H1 (cell line): ENCODE measurements at regions not wholly inside any gene's neighbourhood (a gene's known extent, or its start where the extent isn't known, plus 50 kb on each side); places are given as distances from the start of the nearest gene placed in this dataset.

ENCODE experiments used
- CTCF ChIA-PET: fragments of 300-600 bp; sonication (Branson Sonifier 250); formaldehyde crosslinking; loops from one replicate; lab custom pipeline; 2021; ENCODE audit not compliant: partially characterized antibody; lab: Charles Lee
- POLR2A ChIA-PET: fragments of 300-600 bp; sonication (Branson Sonifier 250); formaldehyde crosslinking; loops from one replicate; lab custom pipeline; 2021; ENCODE audit warnings: inconsistent platforms; ENCODE audit not compliant: partially characterized antibody; lab: Charles Lee
- DNase-seq, 2 experiments: peaks; one replicate each; pipeline versions ENCODE4 v3.0.0 to v3.0.0-alpha.2; 2010 to 2022; ENCODE audit warnings: low spot score in 2 of 2, low read depth in 1 of 2, mixed read lengths in 1 of 2
- FAIRE-seq: peaks from 2 replicates; lab custom pipeline; 2011; peaks lifted over from hg19 to GRCh38; lab: Jason Lieb, UNC
- H2AFZ ChIP-seq: 2 replicates; pipeline ENCODE4 v1.8.1; 2012; ENCODE audit warnings: low read length, inconsistent platforms
- H2AK5ac ChIP-seq: 2 replicates; pipeline ENCODE4 v1.6.1; 2013; ENCODE audit warnings: low read depth, low read length
- H2BK120ac ChIP-seq: replicated peaks from 2 replicates; pipeline ENCODE3; 2013; ENCODE audit warnings: low read depth, low read length, inconsistent platforms
- H2BK12ac ChIP-seq: 2 replicates; pipeline ENCODE4 v1.6.1; 2013; ENCODE audit warnings: low read depth, low read length
- H2BK15ac ChIP-seq: 2 replicates; pipeline ENCODE4 v1.6.1; 2013; ENCODE audit warnings: low read length
- H2BK20ac ChIP-seq: 2 replicates; pipeline ENCODE4 v1.6.1; 2013; ENCODE audit warnings: low read length
- H2BK5ac ChIP-seq: 2 replicates; pipeline ENCODE4 v1.6.1; 2013; ENCODE audit warnings: low read depth, low read length
- H3K14ac ChIP-seq: 2 replicates; pipeline ENCODE4 v1.6.1; 2013; ENCODE audit warnings: inconsistent platforms; ENCODE audit not compliant: insufficient read length
- H3K18ac ChIP-seq: 2 replicates; pipeline ENCODE4 v1.6.1; 2013; ENCODE audit warnings: low read length; ENCODE audit errors: extremely low read depth
- H3K23ac ChIP-seq: 2 replicates; pipeline ENCODE4 v1.6.1; 2013; ENCODE audit warnings: inconsistent platforms; ENCODE audit not compliant: insufficient read length
- H3K23me2 ChIP-seq: 2 replicates; pipeline ENCODE4 v1.6.1; 2013; ENCODE audit warnings: low read depth, low read length
- H3K27ac ChIP-seq: 2 replicates; pipeline ENCODE4 v1.6.1; 2011; ENCODE audit warnings: low read depth, low read length, inconsistent platforms
- H3K27me3 ChIP-seq, 4 experiments: replicated peaks in 1 of 4; 1 replicate in 1 of 4; 2 replicates in 3 of 4; pipeline versions ENCODE4 v1.6.1 to v1.8.1; 2011 to 2013; ENCODE audit warnings: low read length in 3 of 4, mild to moderate bottlenecking in 3 of 4, inconsistent platforms in 2 of 4, mixed read lengths in 2 of 4, moderate library complexity in 1 of 4; ENCODE audit not compliant: control insufficient read depth in 3 of 4, insufficient read depth in 3 of 4; ENCODE audit errors: extremely low read depth in 1 of 4
- H3K36me3 ChIP-seq, 4 experiments: 2 replicates each; pipeline versions ENCODE4 v1.6.1 to v1.8.1; 2011 to 2013; ENCODE audit warnings: mild to moderate bottlenecking in 4 of 4, low read length in 3 of 4, moderate library complexity in 2 of 4, control low read depth in 1 of 4, inconsistent platforms in 1 of 4; ENCODE audit not compliant: insufficient read depth in 4 of 4, control insufficient read depth in 2 of 4
- H3K4ac ChIP-seq: replicated peaks from 2 replicates; pipeline ENCODE3; 2013; ENCODE audit warnings: low read length, low read depth, mixed read lengths, inconsistent platforms; ENCODE audit not compliant: insufficient read length
- H3K4me1 ChIP-seq, 4 experiments: replicated peaks in 1 of 4; 1 replicate in 1 of 4; 2 replicates in 3 of 4; pipeline versions ENCODE4 v1.6.1 to v1.8.1; 2011 to 2013; ENCODE audit warnings: low read length in 3 of 4, inconsistent platforms in 2 of 4, mixed read lengths in 1 of 4; ENCODE audit not compliant: insufficient read depth in 4 of 4, control insufficient read depth in 3 of 4
- H3K4me2 ChIP-seq, 2 experiments: 2 replicates each; pipeline versions ENCODE4 v1.6.1 to v1.8.1; 2011 to 2013; ENCODE audit warnings: low read depth in 2 of 2, low read length in 2 of 2, control low read depth in 1 of 2, inconsistent platforms in 1 of 2, mild to moderate bottlenecking in 1 of 2; ENCODE audit not compliant: insufficient read depth in 1 of 2
- H3K4me3 ChIP-seq, 4 experiments: fragments of 200-600, 300-600 bp in 1 of 4; sonication (generic), shearing (Covaris generic), sonication (Bioruptor Twin) in 1 of 4; 2 replicates each; pipeline versions ENCODE4 v1.5.1 to v1.8.1; 2011 to 2016; ENCODE audit warnings: low read length in 4 of 4, low read depth in 3 of 4, control low read depth in 2 of 4, inconsistent platforms in 2 of 4, mild to moderate bottlenecking in 2 of 4, mixed read lengths in 1 of 4, moderate library complexity in 1 of 4; ENCODE audit not compliant: insufficient read depth in 2 of 4; ENCODE audit errors: extremely low read depth in 1 of 4
- H3K56ac ChIP-seq: replicated peaks from 2 replicates; pipeline ENCODE3; 2013; ENCODE audit warnings: low read depth, mild to moderate bottlenecking, mixed read lengths, low read length, inconsistent platforms; ENCODE audit not compliant: insufficient read length
- H3K79me1 ChIP-seq: 2 replicates; pipeline ENCODE4 v1.6.1; 2013; ENCODE audit warnings: low read depth, low read length, control low read depth
- H3K79me2 ChIP-seq, 2 experiments: 2 replicates each; pipeline versions ENCODE4 v1.6.1 to v1.8.1; 2012 to 2013; ENCODE audit warnings: low read length in 2 of 2, mild to moderate bottlenecking in 2 of 2, inconsistent platforms in 1 of 2; ENCODE audit not compliant: insufficient read depth in 2 of 2, control insufficient read depth in 1 of 2
- H3K9ac ChIP-seq, 4 experiments: replicated peaks in 1 of 4; 1 replicate in 1 of 4; 2 replicates in 3 of 4; pipeline versions ENCODE4 v1.6.1 to v1.8.1; 2011 to 2013; ENCODE audit warnings: low read depth in 3 of 4, low read length in 3 of 4, control low read depth in 2 of 4, mild to moderate bottlenecking in 2 of 4, moderate library complexity in 2 of 4, inconsistent platforms in 1 of 4; ENCODE audit errors: extremely low read depth in 1 of 4
- H3K9me3 ChIP-seq, 2 experiments: 2 replicates each; pipeline versions ENCODE4 v1.6.1 to v1.8.1; 2012 to 2013; ENCODE audit warnings: mild to moderate bottlenecking in 2 of 2, moderate library complexity in 2 of 2, control low read depth in 1 of 2, inconsistent platforms in 1 of 2, low read depth in 1 of 2, low read length in 1 of 2, mixed read lengths in 1 of 2; ENCODE audit not compliant: insufficient read depth in 2 of 2
- H4K20me1 ChIP-seq, 2 experiments: replicated peaks in 1 of 2; 2 replicates each; pipeline versions ENCODE3 to v1.8.1; 2011 to 2013; ENCODE audit warnings: inconsistent platforms in 2 of 2, low read length in 2 of 2, mild to moderate bottlenecking in 1 of 2; ENCODE audit not compliant: insufficient read depth in 2 of 2, control insufficient read depth in 1 of 2
- H4K5ac ChIP-seq: 2 replicates; pipeline ENCODE4 v1.6.1; 2013; ENCODE audit warnings: low read length, low read depth, mixed read lengths, inconsistent platforms; ENCODE audit not compliant: insufficient read length
- H4K8ac ChIP-seq: 2 replicates; pipeline ENCODE4 v1.8.0; 2013; ENCODE audit warnings: mild to moderate bottlenecking, moderate library complexity, low read length, inconsistent platforms; ENCODE audit not compliant: insufficient read depth; ENCODE audit errors: extremely low read depth
- H4K91ac ChIP-seq: replicated peaks from 2 replicates; pipeline ENCODE3; 2013; ENCODE audit warnings: low read length, mixed read lengths, inconsistent platforms; ENCODE audit not compliant: insufficient read length
- CBX5 ChIP-seq: fragments of 300-800, 300-1000 bp; sonication (generic); IDR thresholded peaks from 2 replicates; pipeline ENCODE4 v1.7.1; 2016; ENCODE audit warnings: antibody characterized with exemption, low read length, low read depth
- EP300 ChIP-seq, 2 experiments: IDR thresholded peaks; 1 replicate in 1 of 2; 2 replicates in 1 of 2; pipeline ENCODE4 v1.6.1; 2011 to 2012; ENCODE audit warnings: low read depth in 2 of 2, low read length in 2 of 2, mild to moderate bottlenecking in 2 of 2, borderline replicate concordance in 1 of 2, inconsistent platforms in 1 of 2, moderate library complexity in 1 of 2
- KDM4A ChIP-seq: IDR thresholded peaks from one replicate; pipeline ENCODE4 v1.7.1; 2012; ENCODE audit warnings: low read depth, mild to moderate bottlenecking, moderate library complexity, low read length, inconsistent platforms; ENCODE audit not compliant: severe bottlenecking
- PHF8 ChIP-seq: fragments of 200-600 bp; sonication (generic); conservative IDR thresholded peaks from 2 replicates; pipeline ENCODE4 v1.7.1; 2012; ENCODE audit warnings: low read depth, mild to moderate bottlenecking, inconsistent platforms, low read length, moderate library complexity
- WGBS, 2 experiments: shearing (Covaris generic) in 1 of 2; methylation state at CpG; one replicate each; pipeline versions ENCODE4 v1.1.6 to v1.1.7; 2013 to 2015; ENCODE audit warnings: low lambda C conversion rate in 2 of 2, mixed read lengths in 2 of 2, inconsistent platforms in 1 of 2, low coverage in 1 of 2, missing lambda C conversion rate in 1 of 2; ENCODE audit not compliant: insufficient replicate concordance in 2 of 2, insufficient coverage in 1 of 2, insufficient read length in 1 of 2; ENCODE audit errors: extremely low coverage in 1 of 2, missing lambda C conversion rate in 1 of 2; 5-methylcytosine and 5-hydroxymethylcytosine counted together

- Histone ChIP-seq H3K79me2 (no peaks in the 10 kb centered on the region), H2BK20ac (no peak overlapping the region), H2BK15ac (no peak overlapping the region), H3K27me3 (no peaks in the 10 kb centered on the region), H3K9me3 (peaks cover 2 to 8% of the 10 kb centered on the region in 2 experiments; a peak in 2 of 4 replicates), H3K23ac (no peak overlapping the region), H2BK120ac (no peak overlapping the region), H3K79me1 (no peaks in the 10 kb centered on the region), H3K36me3 (no peaks in the 10 kb centered on the region), H3K4me2 (no peak overlapping the region), H4K8ac (peak overlapping the region; percentile 89; the same call in 1 of the 2 replicates), H3K27ac (no peak overlapping the region), H3K18ac (no peak overlapping the region), H2AK5ac (no peak overlapping the region), H3K4me3 (no peak overlapping the region), H3K4me1 (no peaks in the 10 kb centered on the region), H2BK12ac (no peak overlapping the region), H3K23me2 (no peaks in the 10 kb centered on the region), H4K20me1 (peaks cover 0 to 2% of the 10 kb centered on the region in 2 experiments), H3K14ac (no peak overlapping the region), H3K4ac (no peak overlapping the region), H4K5ac (no peak overlapping the region), H2BK5ac (no peak overlapping the region), H4K91ac (no peak overlapping the region), H3K9ac (no peak overlapping the region), H2AFZ (no peak overlapping the region), H3K56ac (no peak overlapping the region)
- 89% methylated on average over 5 of the region's 5 CpGs; no CpG with 5 or more reads in 1 of the 2 experiments for WGBS, 2 experiments
- ChIA-PET POLR2A (no interaction called here), CTCF (no interaction called here)
- FAIRE-seq: no peak
- no peak for DNase-seq
- TF ChIP-seq KDM4A (no peak), EP300 (IDR thresholded peaks at IDR 0.05; ENCODE audit: borderline replicate concordance in 1 of 2, low read depth in 2 of 2, low read length in 2 of 2) (no peak), CBX5 (no peak), PHF8 (no peak)
Observed at GRCh38 chr2:238745997-238746396, 101.9 kb upstream of the TWIST2 start.
